Panc1 (cell line): ENCODE measurements at regions not wholly inside any gene's neighbourhood (a gene's known extent, or its start where the extent isn't known, plus 50 kb on each side); places are given as distances from the start of the nearest gene placed in this dataset.

Experiments used
- ATAC-seq: fragments of 200-7000 bp; cut with Tn5 transposase; 2 replicates; pipeline ENCODE4 v1.9.1; 2020; ENCODE audit warnings: mild to moderate bottlenecking, moderate library complexity
- BruUV-seq: library from RNA; stranded (reverse); fragments of 400-500 nt; replicated peaks from 2 replicates; lab custom pipeline; 2021; lab: Mats Ljungman, UMichigan
- CTCF ChIA-PET: fragments of 300-600 bp; sonication (Branson Sonifier 250); formaldehyde crosslinking; loops from one replicate; lab custom pipeline; 2022; ENCODE audit warnings: antibody characterized with exemption; lab: Charles Lee
- POLR2A ChIA-PET: fragments of 300-600 bp; sonication (Branson Sonifier 250); formaldehyde crosslinking; loops from one replicate; lab custom pipeline; 2022; ENCODE audit warnings: antibody characterized with exemption; lab: Charles Lee
- DNase-seq: peaks from one replicate; pipeline ENCODE4 v3.0.0-alpha.2; 2010; ENCODE audit warnings: low read depth, low spot score
- H3K27ac ChIP-seq: 2 replicates; pipeline ENCODE4 v1.5.1; 2011; ENCODE audit warnings: mild to moderate bottlenecking, low read length, inconsistent platforms
- H3K27me3 ChIP-seq: fragments of 200-500 bp; sonication (Bioruptor generic); 2 replicates; pipeline ENCODE4 v1.6.0; 2014; ENCODE audit warnings: low read length, inconsistent platforms; ENCODE audit not compliant: control insufficient read depth, insufficient read depth
- H3K36me3 ChIP-seq: fragments of 200-500 bp; sonication (Bioruptor generic); 2 replicates; pipeline ENCODE4 v1.5.1; 2014; ENCODE audit warnings: inconsistent platforms, mild to moderate bottlenecking, low read length, moderate library complexity; ENCODE audit not compliant: control insufficient read depth, insufficient read depth
- H3K4me1 ChIP-seq: 2 replicates; pipeline ENCODE4 v1.5.1; 2011; ENCODE audit warnings: inconsistent platforms, mild to moderate bottlenecking, low read length, moderate library complexity; ENCODE audit not compliant: control insufficient read depth, insufficient read depth
- H3K4me3 ChIP-seq, 2 experiments: 2 replicates each; pipeline ENCODE4 v1.5.1; 2011 to 2012; ENCODE audit warnings: low read depth in 2 of 2, low read length in 2 of 2, mild to moderate bottlenecking in 2 of 2, inconsistent platforms in 1 of 2, moderate library complexity in 1 of 2
- H3K9me3 ChIP-seq: fragments of 200-500 bp; sonication (Bioruptor generic); 2 replicates; pipeline ENCODE4 v1.5.1; 2014; ENCODE audit warnings: low read depth, mild to moderate bottlenecking, inconsistent platforms, low read length, moderate library complexity; ENCODE audit not compliant: control insufficient read depth, insufficient read depth
- POLR2AphosphoS5 ChIP-seq: IDR thresholded peaks from 2 replicates; pipeline ENCODE4 v1.6.1; 2012; ENCODE audit warnings: mild to moderate bottlenecking, low read depth, low read length, moderate library complexity
- SIN3A ChIP-seq: IDR thresholded peaks from 2 replicates; pipeline ENCODE4 v1.6.1; 2012; ENCODE audit warnings: low read depth, mild to moderate bottlenecking, low read length, moderate library complexity, borderline replicate concordance; ENCODE audit not compliant: insufficient read depth
- TCF7L2 ChIP-seq: IDR thresholded peaks from 2 replicates; pipeline ENCODE4 v1.6.1; 2011; ENCODE audit warnings: mild to moderate bottlenecking, low read depth, low read length, inconsistent platforms
- in situ Hi-C: cut with HindIII; loops from 2 replicates; pipeline ENCODE4 v1.10.0; 2016; ENCODE audit warnings: low sequenced_read_pairs, low pct_unique_long_range_greater_than_20kb
- intact Hi-C: fragments of 100-400 bp; cut with micrococcal nuclease; formaldehyde crosslinking; loops from one replicate; pipeline ENCODE4 v1.10.0; 2022; ENCODE audit not compliant: unreplicated experiment
- TF ChIP-seq, protein P1 (sequence below), 2 experiments: IDR thresholded peaks; 2 replicates each; pipeline ENCODE4 v1.6.1; 2011 to 2012; ENCODE audit warnings: low read depth in 2 of 2, control low read depth in 1 of 2, low read length in 1 of 2, mild to moderate bottlenecking in 1 of 2, moderate library complexity in 1 of 2; ENCODE audit not compliant: insufficient read depth in 1 of 2
- TF ChIP-seq, protein P2 (sequence below): fragments of 450-650 bp; IDR thresholded peaks from 2 replicates; pipeline ENCODE4 v1.5.1; 2017; ENCODE audit warnings: mild to moderate bottlenecking

DNA sequence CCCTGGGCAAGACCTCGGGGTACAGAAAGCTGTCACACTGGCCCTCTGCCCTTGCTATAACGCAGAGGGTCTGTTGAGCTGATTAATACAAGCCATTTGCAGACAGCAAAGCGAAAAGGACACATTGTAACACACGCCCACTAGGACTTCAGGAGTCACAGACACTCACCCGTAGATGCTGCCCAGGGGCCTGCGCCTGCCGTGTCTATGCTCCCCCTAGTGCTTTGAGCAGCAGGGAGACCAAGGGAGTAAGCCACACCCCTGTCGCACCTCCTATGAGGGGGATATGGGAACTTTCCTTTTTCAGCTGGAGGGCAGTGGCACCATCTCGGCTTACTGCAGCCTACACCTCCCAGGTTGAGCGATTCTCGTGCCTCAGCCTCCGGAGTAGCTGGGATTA is 1930.2 kb downstream of the OLFM4 start:
- H3K36me3 ChIP-seq = no peaks in the 10 kb centered on the region
- no peak overlapping the region for H3K27ac ChIP-seq
- in situ Hi-C loops (no loop called here), intact Hi-C loops (no loop called here)
- DNase-seq = no peak
- H3K9me3 ChIP-seq = no peaks in the 10 kb centered on the region
- ChIA-PET POLR2A (no interaction called here), CTCF (no interaction called here)
- no peak for ATAC-seq
- H3K4me3 ChIP-seq = no peak overlapping the region
- TF ChIP-seq, protein P1, sequence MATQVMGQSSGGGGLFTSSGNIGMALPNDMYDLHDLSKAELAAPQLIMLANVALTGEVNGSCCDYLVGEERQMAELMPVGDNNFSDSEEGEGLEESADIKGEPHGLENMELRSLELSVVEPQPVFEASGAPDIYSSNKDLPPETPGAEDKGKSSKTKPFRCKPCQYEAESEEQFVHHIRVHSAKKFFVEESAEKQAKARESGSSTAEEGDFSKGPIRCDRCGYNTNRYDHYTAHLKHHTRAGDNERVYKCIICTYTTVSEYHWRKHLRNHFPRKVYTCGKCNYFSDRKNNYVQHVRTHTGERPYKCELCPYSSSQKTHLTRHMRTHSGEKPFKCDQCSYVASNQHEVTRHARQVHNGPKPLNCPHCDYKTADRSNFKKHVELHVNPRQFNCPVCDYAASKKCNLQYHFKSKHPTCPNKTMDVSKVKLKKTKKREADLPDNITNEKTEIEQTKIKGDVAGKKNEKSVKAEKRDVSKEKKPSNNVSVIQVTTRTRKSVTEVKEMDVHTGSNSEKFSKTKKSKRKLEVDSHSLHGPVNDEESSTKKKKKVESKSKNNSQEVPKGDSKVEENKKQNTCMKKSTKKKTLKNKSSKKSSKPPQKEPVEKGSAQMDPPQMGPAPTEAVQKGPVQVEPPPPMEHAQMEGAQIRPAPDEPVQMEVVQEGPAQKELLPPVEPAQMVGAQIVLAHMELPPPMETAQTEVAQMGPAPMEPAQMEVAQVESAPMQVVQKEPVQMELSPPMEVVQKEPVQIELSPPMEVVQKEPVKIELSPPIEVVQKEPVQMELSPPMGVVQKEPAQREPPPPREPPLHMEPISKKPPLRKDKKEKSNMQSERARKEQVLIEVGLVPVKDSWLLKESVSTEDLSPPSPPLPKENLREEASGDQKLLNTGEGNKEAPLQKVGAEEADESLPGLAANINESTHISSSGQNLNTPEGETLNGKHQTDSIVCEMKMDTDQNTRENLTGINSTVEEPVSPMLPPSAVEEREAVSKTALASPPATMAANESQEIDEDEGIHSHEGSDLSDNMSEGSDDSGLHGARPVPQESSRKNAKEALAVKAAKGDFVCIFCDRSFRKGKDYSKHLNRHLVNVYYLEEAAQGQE (IDR thresholded peaks at IDR 0.05; ENCODE audit: insufficient read depth in 1 of 2, low read depth in 2 of 2, low read length in 1 of 2) = no peak
- TF ChIP-seq TCF7L2 (no peak), POLR2AphosphoS5 (no peak), SIN3A (no peak)
- TF ChIP-seq, protein P2, sequence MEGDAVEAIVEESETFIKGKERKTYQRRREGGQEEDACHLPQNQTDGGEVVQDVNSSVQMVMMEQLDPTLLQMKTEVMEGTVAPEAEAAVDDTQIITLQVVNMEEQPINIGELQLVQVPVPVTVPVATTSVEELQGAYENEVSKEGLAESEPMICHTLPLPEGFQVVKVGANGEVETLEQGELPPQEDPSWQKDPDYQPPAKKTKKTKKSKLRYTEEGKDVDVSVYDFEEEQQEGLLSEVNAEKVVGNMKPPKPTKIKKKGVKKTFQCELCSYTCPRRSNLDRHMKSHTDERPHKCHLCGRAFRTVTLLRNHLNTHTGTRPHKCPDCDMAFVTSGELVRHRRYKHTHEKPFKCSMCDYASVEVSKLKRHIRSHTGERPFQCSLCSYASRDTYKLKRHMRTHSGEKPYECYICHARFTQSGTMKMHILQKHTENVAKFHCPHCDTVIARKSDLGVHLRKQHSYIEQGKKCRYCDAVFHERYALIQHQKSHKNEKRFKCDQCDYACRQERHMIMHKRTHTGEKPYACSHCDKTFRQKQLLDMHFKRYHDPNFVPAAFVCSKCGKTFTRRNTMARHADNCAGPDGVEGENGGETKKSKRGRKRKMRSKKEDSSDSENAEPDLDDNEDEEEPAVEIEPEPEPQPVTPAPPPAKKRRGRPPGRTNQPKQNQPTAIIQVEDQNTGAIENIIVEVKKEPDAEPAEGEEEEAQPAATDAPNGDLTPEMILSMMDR = no peak
- no peaks in the 10 kb centered on the region for H3K27me3 ChIP-seq
- H3K4me1 ChIP-seq = no peaks in the 10 kb centered on the region
- no TSS peak for BruUV-seq

DNA sequence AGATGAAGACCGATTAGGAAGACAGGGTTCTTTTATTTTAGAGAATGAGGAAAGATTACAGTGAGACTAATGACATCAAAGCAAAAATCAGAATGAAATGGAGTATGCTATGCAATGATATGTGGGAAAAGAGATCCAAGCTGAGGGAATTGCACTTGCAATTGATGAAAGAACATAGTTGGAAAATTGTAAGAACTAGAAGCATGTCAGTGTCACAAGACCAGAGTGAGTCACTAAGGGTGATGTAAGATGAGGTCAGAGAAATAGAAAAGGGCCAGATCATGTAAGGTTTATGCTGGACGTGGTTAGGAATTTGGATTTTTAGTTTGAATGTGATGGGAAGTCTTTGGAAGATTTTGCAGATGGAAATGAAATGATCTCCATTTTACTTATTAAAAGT is 1937.3 kb downstream of the OLFM4 start:
- no peaks in the 10 kb centered on the region for H3K27me3 ChIP-seq
- H3K36me3 ChIP-seq = no peaks in the 10 kb centered on the region
- DNase-seq (no peak), ATAC-seq (no peak)
- CTCF ChIA-PET = no interaction called here
- BruUV-seq = no TSS peak
- H3K27ac ChIP-seq = no peak overlapping the region
- no peak for TF ChIP-seq TCF7L2
- TF ChIP-seq POLR2AphosphoS5 = no peak
- no peak for TF ChIP-seq SIN3A
- TF ChIP-seq, protein P1 (IDR thresholded peaks at IDR 0.05; ENCODE audit: insufficient read depth in 1 of 2, low read depth in 2 of 2, low read length in 1 of 2) = no peak
- TF ChIP-seq, protein P2 = no peak
- POLR2A ChIA-PET = no interaction called here
- in situ Hi-C loops (no loop called here), intact Hi-C loops (no loop called here)
- no peaks in the 10 kb centered on the region for H3K4me1 ChIP-seq
- H3K4me3 ChIP-seq = no peak overlapping the region
- H3K9me3 ChIP-seq = no peaks in the 10 kb centered on the region
